Esophagus squamous epithelium (tissue), 5 donors: ENCODE measurements at regions not wholly inside any gene's neighbourhood (a gene's known extent, or its start where the extent isn't known, plus 50 kb on each side); places are given as distances from the start of the nearest gene placed in this dataset.

Experiments used
- DNase-seq: peaks from one replicate; lab custom pipeline; 2025; lab: John Stamatoyannopoulos, UW
- H3K27ac ChIP-seq, 4 donors: fragments of 200-600 bp; sonication (generic); one replicate each; pipeline ENCODE4 v1.5.1; 2016 to 2019; ENCODE audit warnings: mild to moderate bottlenecking in 1 of 4
- H3K27me3 ChIP-seq, 4 donors: fragments of 200-600 bp; sonication (generic); 1 replicate in 3 of 4; 2 replicates in 1 of 4; pipeline versions ENCODE4 v1.5.1 to v1.6.0; 2017 to 2021; ENCODE audit warnings: antibody characterized with exemption in 1 of 4
- H3K36me3 ChIP-seq, 3 donors: fragments of 200-600 bp; sonication (generic); one replicate each; pipeline ENCODE4 v1.5.1; 2016 to 2019
- H3K4me1 ChIP-seq, 3 donors: fragments of 200-600 bp; sonication (generic); one replicate each; pipeline ENCODE4 v1.5.1; 2017 to 2019
- H3K4me3 ChIP-seq, 4 donors: fragments of 200-600 bp; sonication (generic); 1 replicate in 3 of 4; 2 replicates in 1 of 4; pipeline ENCODE4 v1.5.1; 2016 to 2019; ENCODE audit warnings: mild to moderate bottlenecking in 2 of 4, moderate library complexity in 1 of 4
- H3K9me3 ChIP-seq, 3 donors: fragments of 200-600 bp; sonication (generic); one replicate each; pipeline ENCODE4 v1.5.1; 2016 to 2019
- POLR2A ChIP-seq, 4 donors: fragments of 450-650 bp; IDR thresholded peaks; one replicate each; pipeline ENCODE4 v1.6.1; 2017; ENCODE audit warnings: antibody characterized with exemption in 4 of 4, mild to moderate bottlenecking in 4 of 4, moderate library complexity in 3 of 4
- WGBS, 2 donors: methylation state at CpG; one replicate each; pipeline ENCODE4 v1.1.5; 2018; 5-methylcytosine and 5-hydroxymethylcytosine counted together
- intact Hi-C: fragments of 100-400 bp; cut with DNase I; formaldehyde crosslinking; loops from one replicate; pipeline ENCODE4 v1.15.0; 2022
- TF ChIP-seq, protein P1 (sequence below), 6 experiments: fragments of 450-650 bp in 4 of 6; fragments of 200-600 bp in 2 of 6; sonication (generic) in 2 of 6; IDR thresholded peaks; one replicate each; pipeline ENCODE4 v1.5.1; 2016 to 2019; ENCODE audit warnings: antibody characterized with exemption in 6 of 6, mild to moderate bottlenecking in 4 of 6, moderate library complexity in 4 of 6
- donor health status: DM: yes; HTN: yes; CAD: no.

DNA sequence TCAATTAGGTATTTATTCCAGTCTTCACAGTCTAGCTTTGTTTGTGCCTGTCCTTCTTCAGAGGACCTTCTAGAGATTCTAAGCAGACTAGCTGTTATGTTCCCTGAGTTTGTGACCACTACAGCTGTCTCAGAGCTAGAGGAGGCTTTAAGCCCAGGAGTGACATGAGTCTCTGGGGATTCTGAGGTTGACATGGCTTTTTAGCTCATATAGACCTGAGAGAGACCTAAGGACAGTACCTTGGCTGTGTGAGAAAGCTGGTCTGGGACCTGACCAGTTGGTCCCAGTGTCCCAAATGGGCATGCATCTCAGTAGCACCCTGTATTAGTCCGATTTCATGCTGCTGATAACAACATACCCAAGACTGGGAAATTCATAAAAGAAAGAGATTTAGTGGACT lies 330.2 kb downstream of the DIPK2A start:
- Histone ChIP-seq H3K9me3 (no peaks in the 10 kb centered on the region), H3K36me3 (no peaks in the 10 kb centered on the region), H3K27ac (no peak overlapping the region), H3K4me3 (no peak overlapping the region), H3K4me1 (no peaks in the 10 kb centered on the region), H3K27me3 (no peaks in the 10 kb centered on the region)
- 75 to 80% methylated on average over 1 of the region's 1 CpG for WGBS, 2 donors
- DNase-seq = no peak
- TF ChIP-seq, protein P1, sequence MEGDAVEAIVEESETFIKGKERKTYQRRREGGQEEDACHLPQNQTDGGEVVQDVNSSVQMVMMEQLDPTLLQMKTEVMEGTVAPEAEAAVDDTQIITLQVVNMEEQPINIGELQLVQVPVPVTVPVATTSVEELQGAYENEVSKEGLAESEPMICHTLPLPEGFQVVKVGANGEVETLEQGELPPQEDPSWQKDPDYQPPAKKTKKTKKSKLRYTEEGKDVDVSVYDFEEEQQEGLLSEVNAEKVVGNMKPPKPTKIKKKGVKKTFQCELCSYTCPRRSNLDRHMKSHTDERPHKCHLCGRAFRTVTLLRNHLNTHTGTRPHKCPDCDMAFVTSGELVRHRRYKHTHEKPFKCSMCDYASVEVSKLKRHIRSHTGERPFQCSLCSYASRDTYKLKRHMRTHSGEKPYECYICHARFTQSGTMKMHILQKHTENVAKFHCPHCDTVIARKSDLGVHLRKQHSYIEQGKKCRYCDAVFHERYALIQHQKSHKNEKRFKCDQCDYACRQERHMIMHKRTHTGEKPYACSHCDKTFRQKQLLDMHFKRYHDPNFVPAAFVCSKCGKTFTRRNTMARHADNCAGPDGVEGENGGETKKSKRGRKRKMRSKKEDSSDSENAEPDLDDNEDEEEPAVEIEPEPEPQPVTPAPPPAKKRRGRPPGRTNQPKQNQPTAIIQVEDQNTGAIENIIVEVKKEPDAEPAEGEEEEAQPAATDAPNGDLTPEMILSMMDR (IDR thresholded peaks at IDR 0.05) = no peak
- TF ChIP-seq POLR2A (IDR thresholded peaks at IDR 0.05) = no peak
- intact Hi-C loops = no loop called here

- H3K27ac ChIP-seq = no peak overlapping the region
- intact Hi-C loops = no loop called here
- peaks cover 0 to 4% (median 0%) of the 10 kb centered on the region in 3 donors for H3K9me3 ChIP-seq
- no peak overlapping the region for H3K4me3 ChIP-seq
- 74 to 75% methylated on average over 3 of the region's 3 CpGs for WGBS, 2 donors
- H3K4me1 ChIP-seq = no peaks in the 10 kb centered on the region
- H3K36me3 ChIP-seq = no peaks in the 10 kb centered on the region
- no peak for TF ChIP-seq POLR2A (IDR thresholded peaks at IDR 0.05)
- TF ChIP-seq, protein P1 (IDR thresholded peaks at IDR 0.05) = no peak
- no peaks in the 10 kb centered on the region for H3K27me3 ChIP-seq
- no peak for DNase-seq
These were observed 336.3 kb downstream of the DIPK2A start for GRCh38 chr3:144307951-144308350.

GRCh38 chr3:144308396-144308795 lies 336.8 kb downstream of the DIPK2A start:
- 69 to 72% methylated on average over 3 of the region's 3 CpGs for WGBS, 2 donors
- no peaks in the 10 kb centered on the region for H3K27me3 ChIP-seq
- intact Hi-C loops = no loop called here

GRCh38 chr3:144312702-144313101 lies 341.1 kb downstream of the DIPK2A start:
- no peaks in the 10 kb centered on the region for H3K36me3 ChIP-seq
- DNase-seq = no peak
- no peaks in the 10 kb centered on the region for H3K27me3 ChIP-seq
- no peak overlapping the region for H3K27ac ChIP-seq
- peaks cover 0 to 4% (median 0%) of the 10 kb centered on the region in 3 donors for H3K9me3 ChIP-seq
- WGBS, 2 donors = 60 to 66% methylated on average over 3 of the region's 3 CpGs
- no peak overlapping the region for H3K4me3 ChIP-seq
- no peak for TF ChIP-seq POLR2A (IDR thresholded peaks at IDR 0.05)
- TF ChIP-seq, protein P1 (IDR thresholded peaks at IDR 0.05) = no peak
- no peaks in the 10 kb centered on the region for H3K4me1 ChIP-seq
- intact Hi-C loops = no loop called here

More at GRCh38 chr3:144308396-144308795, 336.8 kb downstream of the DIPK2A start:
- no peak for DNase-seq
- Histone ChIP-seq H3K36me3 (no peaks in the 10 kb centered on the region), H3K4me3 (no peak overlapping the region), H3K27ac (no peak overlapping the region), H3K4me1 (no peaks in the 10 kb centered on the region), H3K9me3 (peaks cover 0 to 4% (median 0%) of the 10 kb centered on the region in 3 donors)
- TF ChIP-seq POLR2A (IDR thresholded peaks at IDR 0.05) = no peak
- TF ChIP-seq, protein P1 (IDR thresholded peaks at IDR 0.05) = no peak

- Histone ChIP-seq H3K4me3 (no peak overlapping the region), H3K27me3 (no peaks in the 10 kb centered on the region), H3K36me3 (no peaks in the 10 kb centered on the region), H3K4me1 (no peaks in the 10 kb centered on the region), H3K27ac (no peak overlapping the region), H3K9me3 (peaks cover 0 to 4% (median 0%) of the 10 kb centered on the region in 3 donors)
- TF ChIP-seq POLR2A (IDR thresholded peaks at IDR 0.05) = no peak
- TF ChIP-seq, protein P1 (IDR thresholded peaks at IDR 0.05) = no peak
- WGBS, 2 donors = 84 to 88% methylated on average over 3 of the region's 3 CpGs
- DNase-seq = no peak
- intact Hi-C loops = no loop called here
These were observed 343.3 kb downstream of the DIPK2A start for GRCh38 chr3:144314946-144315345.
